ENCODE measurements at regions not wholly inside any gene's neighbourhood (a gene's known extent, or its start where the extent isn't known, plus 50 kb on each side); places are given as distances from the start of the nearest gene placed in this dataset.

- Histone ChIP-seq H2BK5ac (ENCODE audit: low read length) (no peak overlapping the region), H3K23ac (ENCODE audit: low read depth, low read length, poor library complexity) (no peak overlapping the region), H3K27me3 (ENCODE audit: control insufficient read depth in 3 of 3, insufficient read depth in 3 of 3, low read depth in 1 of 3, low read length in 3 of 3) (no peaks in the 10 kb centered on the region), H2AFZ (ENCODE audit: low read length) (no peak overlapping the region), H2AK5ac (ENCODE audit: low read depth, low read length) (no peak overlapping the region), H4K8ac (ENCODE audit: low read depth, low read length) (no peak overlapping the region), H3K18ac (ENCODE audit: low read length) (no peak overlapping the region), H3K9ac (ENCODE audit: low read depth, low read length, poor library complexity) (no peak overlapping the region), H3K4ac (ENCODE audit: low read length) (no peak overlapping the region), H4K91ac (ENCODE audit: low read depth, low read length, poor library complexity) (no peak overlapping the region), H2BK120ac (ENCODE audit: low read depth, low read length) (no peak overlapping the region), H3K4me3 (ENCODE audit: low read length in 2 of 2) (no peak overlapping the region), H3K4me2 (ENCODE audit: insufficient read depth, low read length, poor library complexity, severe bottlenecking) (no peak overlapping the region), H3K4me1 (ENCODE audit: control insufficient read depth in 2 of 2, insufficient read depth in 1 of 2, low read depth in 1 of 2, low read length in 2 of 2) (peaks cover 0 to 2% of the 10 kb centered on the region in 2 donors), H2BK15ac (ENCODE audit: low read length) (no peak overlapping the region), H3K27ac (replicated peaks; ENCODE audit: low read length) (no peak overlapping the region), H3K79me1 (ENCODE audit: low read depth, low read length) (no peaks in the 10 kb centered on the region), H3K9me3 (replicated peaks in 1 of 2; ENCODE audit: control insufficient read depth in 2 of 2, insufficient read depth in 1 of 2, low read depth in 1 of 2, low read length in 2 of 2) (peaks cover 0 to 2% of the 10 kb centered on the region in 2 donors), H2BK12ac (ENCODE audit: low read length) (no peak overlapping the region), H3K36me3 (replicated peaks in 1 of 2; ENCODE audit: control insufficient read depth in 2 of 2, insufficient read depth in 2 of 2, low read length in 2 of 2) (no peaks in the 10 kb centered on the region), H3K14ac (ENCODE audit: low read length) (no peak overlapping the region)
- WGBS, 2 donors (ENCODE audit: extremely low coverage in 2 of 2, insufficient read length in 2 of 2, insufficient replicate concordance in 1 of 2), result no CpG with 5 or more reads among the region's 2 CpGs
- no peak for DNase-seq (ENCODE audit: low spot score)
These were observed 140.9 kb downstream of the NDFIP2 start for GRCh38 chr13:79621902-79622301.

- no peak overlapping the region for H3K23ac ChIP-seq (ENCODE audit: low read depth, low read length, poor library complexity)
- H3K4me3 ChIP-seq (ENCODE audit: low read length in 2 of 2), result no peak overlapping the region
- H3K9me3 ChIP-seq (replicated peaks in 1 of 2; ENCODE audit: control insufficient read depth in 2 of 2, insufficient read depth in 1 of 2, low read depth in 1 of 2, low read length in 2 of 2), result peaks cover 0 to 2% of the 10 kb centered on the region in 2 donors
- H3K27ac ChIP-seq (replicated peaks; ENCODE audit: low read length), result no peak overlapping the region
- H3K36me3 ChIP-seq (replicated peaks in 1 of 2; ENCODE audit: control insufficient read depth in 2 of 2, insufficient read depth in 2 of 2, low read length in 2 of 2), result no peaks in the 10 kb centered on the region
- no peak overlapping the region for H3K9ac ChIP-seq (ENCODE audit: low read depth, low read length, poor library complexity)
- H2BK15ac ChIP-seq (ENCODE audit: low read length), result no peak overlapping the region
- no peak overlapping the region for H3K4ac ChIP-seq (ENCODE audit: low read length)
- H2BK5ac ChIP-seq (ENCODE audit: low read length), result no peak overlapping the region
- H2AFZ ChIP-seq (ENCODE audit: low read length), result no peak overlapping the region
- H3K4me2 ChIP-seq (ENCODE audit: insufficient read depth, low read length, poor library complexity, severe bottlenecking), result no peak overlapping the region
- H4K91ac ChIP-seq (ENCODE audit: low read depth, low read length, poor library complexity), result no peak overlapping the region
- H3K18ac ChIP-seq (ENCODE audit: low read length), result no peak overlapping the region
- H2BK120ac ChIP-seq (ENCODE audit: low read depth, low read length), result no peak overlapping the region
- H2AK5ac ChIP-seq (ENCODE audit: low read depth, low read length), result no peak overlapping the region
- H3K4me1 ChIP-seq (ENCODE audit: control insufficient read depth in 2 of 2, insufficient read depth in 1 of 2, low read depth in 1 of 2, low read length in 2 of 2), result peaks cover 0 to 2% of the 10 kb centered on the region in 2 donors
- no peak overlapping the region for H4K8ac ChIP-seq (ENCODE audit: low read depth, low read length)
- H3K14ac ChIP-seq (ENCODE audit: low read length), result no peak overlapping the region
- no peak overlapping the region for H2BK12ac ChIP-seq (ENCODE audit: low read length)
- WGBS, 2 donors (ENCODE audit: extremely low coverage in 2 of 2, insufficient read length in 2 of 2, insufficient replicate concordance in 1 of 2), result no CpG with 5 or more reads among the region's 1 CpG
- DNase-seq (ENCODE audit: low spot score), result no peak
- no peaks in the 10 kb centered on the region for H3K79me1 ChIP-seq (ENCODE audit: low read depth, low read length)
- H3K27me3 ChIP-seq (ENCODE audit: control insufficient read depth in 3 of 3, insufficient read depth in 3 of 3, low read depth in 1 of 3, low read length in 3 of 3), result no peaks in the 10 kb centered on the region
These were observed 140.5 kb downstream of the NDFIP2 start for GRCh38 chr13:79621449-79621848.

- H3K4me1 ChIP-seq (ENCODE audit: control insufficient read depth in 2 of 2, insufficient read depth in 1 of 2, low read depth in 1 of 2, low read length in 2 of 2), result no peaks in the 10 kb centered on the region
- H3K9ac ChIP-seq (ENCODE audit: low read depth, low read length, poor library complexity), result no peak overlapping the region
- H3K9me3 ChIP-seq (replicated peaks in 1 of 2; ENCODE audit: control insufficient read depth in 2 of 2, insufficient read depth in 1 of 2, low read depth in 1 of 2, low read length in 2 of 2), result peaks cover 5 to 14% of the 10 kb centered on the region in 2 donors
- H3K4ac ChIP-seq (ENCODE audit: low read length), result no peak overlapping the region
- no peak overlapping the region for H3K4me3 ChIP-seq (ENCODE audit: low read length in 2 of 2)
- H2BK15ac ChIP-seq (ENCODE audit: low read length), result no peak overlapping the region
- H3K18ac ChIP-seq (ENCODE audit: low read length), result no peak overlapping the region
- no peaks in the 10 kb centered on the region for H3K36me3 ChIP-seq (replicated peaks in 1 of 2; ENCODE audit: control insufficient read depth in 2 of 2, insufficient read depth in 2 of 2, low read length in 2 of 2)
- H4K8ac ChIP-seq (ENCODE audit: low read depth, low read length), result no peak overlapping the region
- H2AFZ ChIP-seq (ENCODE audit: low read length), result no peak overlapping the region
- no peak overlapping the region for H3K23ac ChIP-seq (ENCODE audit: low read depth, low read length, poor library complexity)
- no peak overlapping the region for H2BK120ac ChIP-seq (ENCODE audit: low read depth, low read length)
- H3K27ac ChIP-seq (replicated peaks; ENCODE audit: low read length), result no peak overlapping the region
- no peaks in the 10 kb centered on the region for H3K27me3 ChIP-seq (ENCODE audit: control insufficient read depth in 3 of 3, insufficient read depth in 3 of 3, low read depth in 1 of 3, low read length in 3 of 3)
- no peak overlapping the region for H2AK5ac ChIP-seq (ENCODE audit: low read depth, low read length)
- H3K4me2 ChIP-seq (ENCODE audit: insufficient read depth, low read length, poor library complexity, severe bottlenecking), result no peak overlapping the region
- H2BK12ac ChIP-seq (ENCODE audit: low read length), result no peak overlapping the region
- no peak overlapping the region for H4K91ac ChIP-seq (ENCODE audit: low read depth, low read length, poor library complexity)
- no peaks in the 10 kb centered on the region for H3K79me1 ChIP-seq (ENCODE audit: low read depth, low read length)
- H3K14ac ChIP-seq (ENCODE audit: low read length), result no peak overlapping the region
- no peak overlapping the region for H2BK5ac ChIP-seq (ENCODE audit: low read length)
- DNase-seq (ENCODE audit: low spot score), result no peak
These were observed 133.4 kb downstream of the NDFIP2 start for GRCh38 chr13:79614250-79614918.

- Histone ChIP-seq H3K23ac (ENCODE audit: low read depth, low read length, poor library complexity) (no peak overlapping the region), H2BK5ac (ENCODE audit: low read length) (no peak overlapping the region), H3K18ac (ENCODE audit: low read length) (no peak overlapping the region), H2BK12ac (ENCODE audit: low read length) (no peak overlapping the region), H3K4me2 (ENCODE audit: insufficient read depth, low read length, poor library complexity, severe bottlenecking) (no peak overlapping the region), H2AFZ (ENCODE audit: low read length) (no peak overlapping the region), H2AK5ac (ENCODE audit: low read depth, low read length) (no peak overlapping the region), H3K27me3 (ENCODE audit: control insufficient read depth in 3 of 3, insufficient read depth in 3 of 3, low read depth in 1 of 3, low read length in 3 of 3) (no peaks in the 10 kb centered on the region), H2BK120ac (ENCODE audit: low read depth, low read length) (no peak overlapping the region), H3K4me3 (ENCODE audit: low read length in 2 of 2) (no peak overlapping the region), H3K14ac (ENCODE audit: low read length) (no peak overlapping the region), H2BK15ac (ENCODE audit: low read length) (no peak overlapping the region), H3K9me3 (replicated peaks in 1 of 2; ENCODE audit: control insufficient read depth in 2 of 2, insufficient read depth in 1 of 2, low read depth in 1 of 2, low read length in 2 of 2) (peaks cover 5 to 14% of the 10 kb centered on the region in 2 donors), H4K91ac (ENCODE audit: low read depth, low read length, poor library complexity) (no peak overlapping the region), H3K79me1 (ENCODE audit: low read depth, low read length) (no peaks in the 10 kb centered on the region), H3K27ac (replicated peaks; ENCODE audit: low read length) (no peak overlapping the region), H3K4me1 (ENCODE audit: control insufficient read depth in 2 of 2, insufficient read depth in 1 of 2, low read depth in 1 of 2, low read length in 2 of 2) (no peaks in the 10 kb centered on the region), H3K4ac (ENCODE audit: low read length) (no peak overlapping the region), H3K36me3 (replicated peaks in 1 of 2; ENCODE audit: control insufficient read depth in 2 of 2, insufficient read depth in 2 of 2, low read length in 2 of 2) (no peaks in the 10 kb centered on the region), H4K8ac (ENCODE audit: low read depth, low read length) (no peak overlapping the region), H3K9ac (ENCODE audit: low read depth, low read length, poor library complexity) (no peak overlapping the region)
- no CpG with 5 or more reads among the region's 2 CpGs for WGBS, 2 donors (ENCODE audit: extremely low coverage in 2 of 2, insufficient read length in 2 of 2, insufficient replicate concordance in 1 of 2)
- no peak for DNase-seq (ENCODE audit: low spot score)
These were observed 131.6 kb downstream of the NDFIP2 start for GRCh38 chr13:79612604-79613003.

All from neuronal stem cell (in vitro differentiated cells).